ENCODE measurements at regions not wholly inside any gene's neighbourhood (a gene's known extent, or its start where the extent isn't known, plus 50 kb on each side); places are given as distances from the start of the nearest gene placed in this dataset.
A peak's percentile ranks its signal among the peaks of the same experiment; 100 is the strongest.

GRCh38 chr5:114255260-114255659 lies 106.6 kb upstream of the KCNN2 start:
- intact Hi-C loops (cut with micrococcal nuclease), result no loop called here
- ATAC-seq, result no peak

GRCh38 chr5:114261989-114262388 lies 99.9 kb upstream of the KCNN2 start:
- ATAC-seq, result no peak
- intact Hi-C loops (cut with micrococcal nuclease), result no loop called here
- no peak for DNase-seq

More at GRCh38 chr5:114255260-114255659, 106.6 kb upstream of the KCNN2 start:
- DNase-seq, result no peak

- ATAC-seq (no peak), DNase-seq (no peak)
- intact Hi-C loops (cut with micrococcal nuclease), result no loop called here
These were observed 96.3 kb upstream of the KCNN2 start for GRCh38 chr5:114265432-114266060.

- intact Hi-C loops (cut with micrococcal nuclease), result no loop called here
- no peak for DNase-seq
- ATAC-seq, result no peak
These were observed 95.5 kb upstream of the KCNN2 start for GRCh38 chr5:114266374-114266773.

GRCh38 chr5:114296191-114296590 lies 65.7 kb upstream of the KCNN2 start:
- no peak for DNase-seq
- intact Hi-C loops (cut with micrococcal nuclease), result no loop called here
- no peak for ATAC-seq

GRCh38 chr5:114297915-114298314 lies 64.0 kb upstream of the KCNN2 start:
- DNase-seq, result no peak
- no peak for ATAC-seq
- intact Hi-C loops (cut with micrococcal nuclease), result no loop called here

- ATAC-seq (peak; percentile 19), DNase-seq (no peak)
- intact Hi-C loops (cut with micrococcal nuclease), result loop anchor here (10.0 kb wide), 1 partner anchor 201 kb away; no protein-coding TSS in a partner anchor
These were observed 56.3 kb upstream of the KCNN2 start for GRCh38 chr5:114305402-114306207.

- intact Hi-C loops (cut with micrococcal nuclease), result loop anchor here (10.0 kb wide), 1 partner anchor 203 kb away; no protein-coding TSS in a partner anchor
- ATAC-seq (no peak), DNase-seq (no peak)
These were observed 53.9 kb upstream of the KCNN2 start for GRCh38 chr5:114308017-114308416.

- ATAC-seq (no peak), DNase-seq (no peak)
- intact Hi-C loops (cut with micrococcal nuclease), result loop anchor here (10.0 kb wide), 1 partner anchor 204 kb away; no protein-coding TSS in a partner anchor
These were observed 53.4 kb upstream of the KCNN2 start for GRCh38 chr5:114308508-114308907.

- ATAC-seq (no peak), DNase-seq (no peak)
- intact Hi-C loops (cut with micrococcal nuclease), result no loop called here
These were observed 51.2 kb upstream of the KCNN2 start for GRCh38 chr5:114310666-114311065.

GRCh38 chr5:114311281-114311680 lies 50.6 kb upstream of the KCNN2 start:
- ATAC-seq (no peak), DNase-seq (no peak)
- intact Hi-C loops (cut with micrococcal nuclease), result no loop called here

GRCh38 chr5:114311968-114312367 lies 49.9 kb upstream of the KCNN2 start:
- ATAC-seq (no peak), DNase-seq (no peak)
- intact Hi-C loops (cut with micrococcal nuclease), result no loop called here
